ENCODE measurements at regions not wholly inside any gene's neighbourhood (a gene's known extent, or its start where the extent isn't known, plus 50 kb on each side); places are given as distances from the start of the nearest gene placed in this dataset.

DNA sequence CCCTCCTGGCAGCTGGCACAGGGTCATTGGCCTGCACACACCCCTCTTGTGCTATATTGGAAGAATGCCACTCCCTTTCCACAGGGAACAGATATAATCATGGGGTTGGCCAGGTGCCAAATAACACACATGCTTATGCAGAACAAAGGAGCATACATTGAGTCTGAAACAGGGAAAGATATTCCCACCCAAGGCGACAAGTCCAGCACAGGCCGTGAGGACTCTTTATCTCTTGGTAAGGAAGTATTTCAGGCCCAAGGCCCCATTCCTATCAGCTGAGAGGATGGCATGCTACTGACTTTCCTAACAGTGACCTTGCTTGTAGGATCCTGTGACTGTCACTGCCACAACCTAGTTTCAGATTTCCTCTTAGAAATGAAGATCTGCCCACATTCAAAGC, 59.0 kb upstream of the STXBP6 start:
- TF ChIP-seq POLR2A (IDR thresholded peaks at IDR 0.05) (no peak), POLR2AphosphoS5 (IDR thresholded peaks at IDR 0.05) (no peak)
- TF ChIP-seq, protein P1, sequence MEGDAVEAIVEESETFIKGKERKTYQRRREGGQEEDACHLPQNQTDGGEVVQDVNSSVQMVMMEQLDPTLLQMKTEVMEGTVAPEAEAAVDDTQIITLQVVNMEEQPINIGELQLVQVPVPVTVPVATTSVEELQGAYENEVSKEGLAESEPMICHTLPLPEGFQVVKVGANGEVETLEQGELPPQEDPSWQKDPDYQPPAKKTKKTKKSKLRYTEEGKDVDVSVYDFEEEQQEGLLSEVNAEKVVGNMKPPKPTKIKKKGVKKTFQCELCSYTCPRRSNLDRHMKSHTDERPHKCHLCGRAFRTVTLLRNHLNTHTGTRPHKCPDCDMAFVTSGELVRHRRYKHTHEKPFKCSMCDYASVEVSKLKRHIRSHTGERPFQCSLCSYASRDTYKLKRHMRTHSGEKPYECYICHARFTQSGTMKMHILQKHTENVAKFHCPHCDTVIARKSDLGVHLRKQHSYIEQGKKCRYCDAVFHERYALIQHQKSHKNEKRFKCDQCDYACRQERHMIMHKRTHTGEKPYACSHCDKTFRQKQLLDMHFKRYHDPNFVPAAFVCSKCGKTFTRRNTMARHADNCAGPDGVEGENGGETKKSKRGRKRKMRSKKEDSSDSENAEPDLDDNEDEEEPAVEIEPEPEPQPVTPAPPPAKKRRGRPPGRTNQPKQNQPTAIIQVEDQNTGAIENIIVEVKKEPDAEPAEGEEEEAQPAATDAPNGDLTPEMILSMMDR (IDR thresholded peaks at IDR 0.05), result no peak

Data from prostate gland (tissue), 2 donors.